Thyroid gland (tissue), 4 donors: ENCODE measurements at regions not wholly inside any gene's neighbourhood (a gene's known extent, or its start where the extent isn't known, plus 50 kb on each side); places are given as distances from the start of the nearest gene placed in this dataset.

Experiments
- DNase-seq, 2 donors: peaks; one replicate each; pipeline ENCODE4 v3.0.0-alpha.2; 2019
- H3K27ac ChIP-seq, 3 donors: fragments of 200-600 bp; sonication (generic); 1 replicate in 2 of 3; 2 replicates in 1 of 3; pipeline ENCODE4 v1.5.1; 2016 to 2019; ENCODE audit warnings: mild to moderate bottlenecking in 1 of 3, moderate library complexity in 1 of 3
- H3K27me3 ChIP-seq: fragments of 200-600 bp; sonication (generic); one replicate; pipeline ENCODE4 v1.5.1; 2019
- H3K36me3 ChIP-seq, 2 donors: fragments of 200-600 bp; sonication (generic); one replicate each; pipeline ENCODE4 v1.5.1; 2016 to 2019
- H3K4me1 ChIP-seq, 2 donors: fragments of 200-600 bp; sonication (generic); one replicate each; pipeline ENCODE4 v1.5.1; 2017 to 2019
- H3K4me3 ChIP-seq, 3 donors: fragments of 200-600 bp; sonication (generic); replicated peaks in 1 of 3; 1 replicate in 2 of 3; 2 replicates in 1 of 3; pipeline ENCODE4 v1.5.1; 2016; ENCODE audit warnings: mild to moderate bottlenecking in 1 of 3
- H3K9me3 ChIP-seq: fragments of 200-600 bp; sonication (generic); one replicate; pipeline ENCODE4 v1.5.1; 2017
- CTCF ChIP-seq, 6 experiments: fragments of 200-600 bp in 3 of 6; fragments of 450-650 bp in 3 of 6; sonication (generic) in 3 of 6; IDR thresholded peaks; one replicate each; pipeline ENCODE4 v1.5.1; 2016 to 2019; ENCODE audit warnings: antibody characterized with exemption in 6 of 6, mild to moderate bottlenecking in 2 of 6, inconsistent platforms in 1 of 6, moderate library complexity in 1 of 6
- POLR2A ChIP-seq, 2 donors: fragments of 450-650 bp; IDR thresholded peaks; one replicate each; pipeline ENCODE4 v1.6.1; 2017; ENCODE audit warnings: antibody characterized with exemption in 2 of 2, mild to moderate bottlenecking in 2 of 2, moderate library complexity in 1 of 2
- WGBS, 2 donors: methylation state at CpG; one replicate each; pipeline ENCODE4 v1.1.5; 2017; 5-methylcytosine and 5-hydroxymethylcytosine counted together
- intact Hi-C: fragments of 100-400 bp; cut with DNase I; formaldehyde crosslinking; loops from one replicate; pipeline ENCODE4 v1.15.1; 2023

GRCh38 chr6:165077876-165078275, 231.5 kb downstream of the C6orf118 start:
- 86 to 91% methylated on average over 2 of the region's 2 CpGs for WGBS, 2 donors

GRCh38 chr6:165071906-165072305, 237.5 kb downstream of the C6orf118 start:
- H3K4me1 ChIP-seq: no peaks in the 10 kb centered on the region
- DNase-seq: no peak
- WGBS, 2 donors: 76 to 94% methylated on average over 4 of the region's 4 CpGs
- H3K4me3 ChIP-seq: no peak overlapping the region
- H3K36me3 ChIP-seq: no peaks in the 10 kb centered on the region
- H3K27ac ChIP-seq: no peak overlapping the region
- no peaks in the 10 kb centered on the region for H3K27me3 ChIP-seq
- no peak for TF ChIP-seq CTCF (IDR thresholded peaks at IDR 0.05)
- TF ChIP-seq POLR2A (IDR thresholded peaks at IDR 0.05): no peak
- no peaks in the 10 kb centered on the region for H3K9me3 ChIP-seq
- intact Hi-C loops: no loop called here

More at GRCh38 chr6:165077876-165078275, 231.5 kb downstream of the C6orf118 start:
- intact Hi-C loops: no loop called here
- Histone ChIP-seq H3K9me3 (no peaks in the 10 kb centered on the region), H3K4me1 (no peaks in the 10 kb centered on the region), H3K27me3 (no peaks in the 10 kb centered on the region), H3K4me3 (no peak overlapping the region), H3K27ac (no peak overlapping the region), H3K36me3 (no peaks in the 10 kb centered on the region)
- TF ChIP-seq POLR2A (IDR thresholded peaks at IDR 0.05) (no peak), CTCF (IDR thresholded peaks at IDR 0.05) (no peak)
- DNase-seq: no peak

GRCh38 chr6:165060720-165061119, 248.7 kb downstream of the C6orf118 start:
- intact Hi-C loops: no loop called here
- no peaks in the 10 kb centered on the region for H3K4me1 ChIP-seq
- WGBS, 2 donors: 76 to 86% methylated on average over 3 of the region's 3 CpGs
- H3K4me3 ChIP-seq: no peak overlapping the region
- H3K36me3 ChIP-seq: no peaks in the 10 kb centered on the region
- no peaks in the 10 kb centered on the region for H3K9me3 ChIP-seq
- TF ChIP-seq POLR2A (IDR thresholded peaks at IDR 0.05) (no peak), CTCF (IDR thresholded peaks at IDR 0.05) (no peak)
- no peak for DNase-seq
- H3K27ac ChIP-seq: no peak overlapping the region
- no peaks in the 10 kb centered on the region for H3K27me3 ChIP-seq

- no peaks in the 10 kb centered on the region for H3K9me3 ChIP-seq
- TF ChIP-seq CTCF (IDR thresholded peaks at IDR 0.05): no peak
- TF ChIP-seq POLR2A (IDR thresholded peaks at IDR 0.05): no peak
- H3K27me3 ChIP-seq: no peaks in the 10 kb centered on the region
- 78 to 90% methylated on average over 3 of the region's 3 CpGs for WGBS, 2 donors
- no peak for DNase-seq
- no peaks in the 10 kb centered on the region for H3K36me3 ChIP-seq
- H3K4me1 ChIP-seq: no peaks in the 10 kb centered on the region
- no peak overlapping the region for H3K4me3 ChIP-seq
- no peak overlapping the region for H3K27ac ChIP-seq
- intact Hi-C loops: no loop called here
Observed at GRCh38 chr6:165059032-165059431, 250.4 kb downstream of the C6orf118 start.

- H3K27ac ChIP-seq: no peak overlapping the region
- DNase-seq: no peak
- no peaks in the 10 kb centered on the region for H3K27me3 ChIP-seq
- H3K4me1 ChIP-seq: no peaks in the 10 kb centered on the region
- no peak overlapping the region for H3K4me3 ChIP-seq
- TF ChIP-seq POLR2A (IDR thresholded peaks at IDR 0.05): no peak
- no peak for TF ChIP-seq CTCF (IDR thresholded peaks at IDR 0.05)
- intact Hi-C loops: no loop called here
- no peaks in the 10 kb centered on the region for H3K9me3 ChIP-seq
- WGBS, 2 donors: 84 to 89% methylated on average over 11 of the region's 11 CpGs
- no peaks in the 10 kb centered on the region for H3K36me3 ChIP-seq
Observed at GRCh38 chr6:165056292-165056691, 253.1 kb downstream of the C6orf118 start.
